Heart right ventricle (tissue), 16 donors: ENCODE measurements at regions not wholly inside any gene's neighbourhood (a gene's known extent, or its start where the extent isn't known, plus 50 kb on each side); places are given as distances from the start of the nearest gene placed in this dataset.

Experiments used
- ATAC-seq, 8 donors: fragments of 200-7000 bp; cut with Tn5 transposase; one replicate each; pipeline ENCODE4 v1.9.1; 2020; ENCODE audit warnings: mild to moderate bottlenecking in 8 of 8, moderate library complexity in 8 of 8, moderate number of reproducible peaks in 1 of 8
- DNase-seq, 2 donors: peaks; one replicate each; pipeline ENCODE4 v3.0.0-alpha.2; 2020
- H3K27ac ChIP-seq, 10 donors: fragments of 200-600 bp; sonication (generic) in 2 of 10; one replicate each; pipeline versions ENCODE4 v1.5.0 to v1.8.0; 2020 to 2022; ENCODE audit warnings: mild to moderate bottlenecking in 3 of 10
- H3K27me3 ChIP-seq, 7 donors: fragments of 200-600 bp; one replicate each; pipeline ENCODE4 v1.8.0; 2021 to 2022; ENCODE audit warnings: mild to moderate bottlenecking in 2 of 7
- H3K36me3 ChIP-seq, 9 donors: fragments of 200-600 bp; sonication (generic) in 1 of 9; one replicate each; pipeline versions ENCODE4 v1.5.0 to v1.8.0; 2020 to 2022; ENCODE audit warnings: mild to moderate bottlenecking in 2 of 9
- H3K4me1 ChIP-seq, 9 donors: fragments of 200-600 bp; sonication (generic) in 1 of 9; one replicate each; pipeline versions ENCODE4 v1.5.0 to v1.8.0; 2020 to 2022; ENCODE audit warnings: mild to moderate bottlenecking in 4 of 9
- H3K4me3 ChIP-seq, 10 donors: fragments of 200-600 bp; sonication (generic) in 2 of 10; one replicate each; pipeline versions ENCODE4 v1.5.0 to v1.8.0; 2020 to 2022; ENCODE audit warnings: mild to moderate bottlenecking in 7 of 10, moderate library complexity in 2 of 10
- H3K9me3 ChIP-seq, 11 donors: fragments of 200-600 bp in 10 of 11; sonication (generic) in 2 of 11; one replicate each; pipeline versions ENCODE4 v1.5.0 to v1.8.0; 2013 to 2022; ENCODE audit warnings: mild to moderate bottlenecking in 2 of 11, control low read depth in 1 of 11, moderate library complexity in 1 of 11
- WGBS, 2 donors: extraction: QIAGEN DNeasy Blood & Tissue Kit; methylation state at CpG; one replicate each; pipeline ENCODE4 v1.1.7; 2013; ENCODE audit warnings: inconsistent platforms in 1 of 2; 5-methylcytosine and 5-hydroxymethylcytosine counted together
- intact Hi-C, 10 donors: fragments of 100-400 bp; cut with DNase I; formaldehyde crosslinking; loops; one replicate each; pipeline versions ENCODE4 v1.11.1 to v1.14.2; 2022
- TF ChIP-seq, protein P1 (sequence below), 9 donors: fragments of 200-600 bp; sonication (generic) in 2 of 9; IDR thresholded peaks; one replicate each; pipeline versions ENCODE4 v1.5.0 to v1.8.0; 2021 to 2022; ENCODE audit warnings: antibody characterized with exemption in 9 of 9, mild to moderate bottlenecking in 5 of 9, moderate library complexity in 1 of 9
- donor health status: Arrhythmogenic right ventricular cardiomyopathy.
- donor health status: ischemic (EF 13 %, LVEDD 7.1; RV severe dilation, severe dysfunction).
- donor health status: healthy with polysubstance abuse.
- donor health status: DM: no; HTN: yes; CAD: no.
- donor health status: DM: no; HTN: no; CAD: no.
- donor health status: ischemic (EF 25% LVEDD 6.9; RV normal size, moderate dysfunction).
- donor health status: ischemic (EF 25% LVEDD 5.7; RV mildly dilated, moderate dysfunction).
- donor health status: healthy.
- donor health status: DM: yes; HTN: yes; CAD: no.
- donor health status: Ischemic cardiomyopathy.
- donor health status: ischemic (EF 35%, LVEDD 5.7; RV mildly dilated, moderate dysfunction).
- donor health status: nonischemic (EF 11% LVEDD 7.7; RV severe dilation, severe dysfunction).
- donor health status: DM: yes; HTN: yes; CAD: no.
- donor health status: PGD.
- donor health status: ischemic (EF 29% LVEDD 5.4; RV normal size, mild dysfunction).
- donor health status: nonischemic (EF 23%, LVEDD 6.1; RV moderate dilation, normal function).

GRCh38 chr14:97230051-97230450 is 432.9 kb downstream of the VRK1 start:
- peaks cover 0 to 17% (median 6%) of the 10 kb centered on the region in 7 donors for H3K27me3 ChIP-seq
- no peak for DNase-seq
- TF ChIP-seq, protein P1, sequence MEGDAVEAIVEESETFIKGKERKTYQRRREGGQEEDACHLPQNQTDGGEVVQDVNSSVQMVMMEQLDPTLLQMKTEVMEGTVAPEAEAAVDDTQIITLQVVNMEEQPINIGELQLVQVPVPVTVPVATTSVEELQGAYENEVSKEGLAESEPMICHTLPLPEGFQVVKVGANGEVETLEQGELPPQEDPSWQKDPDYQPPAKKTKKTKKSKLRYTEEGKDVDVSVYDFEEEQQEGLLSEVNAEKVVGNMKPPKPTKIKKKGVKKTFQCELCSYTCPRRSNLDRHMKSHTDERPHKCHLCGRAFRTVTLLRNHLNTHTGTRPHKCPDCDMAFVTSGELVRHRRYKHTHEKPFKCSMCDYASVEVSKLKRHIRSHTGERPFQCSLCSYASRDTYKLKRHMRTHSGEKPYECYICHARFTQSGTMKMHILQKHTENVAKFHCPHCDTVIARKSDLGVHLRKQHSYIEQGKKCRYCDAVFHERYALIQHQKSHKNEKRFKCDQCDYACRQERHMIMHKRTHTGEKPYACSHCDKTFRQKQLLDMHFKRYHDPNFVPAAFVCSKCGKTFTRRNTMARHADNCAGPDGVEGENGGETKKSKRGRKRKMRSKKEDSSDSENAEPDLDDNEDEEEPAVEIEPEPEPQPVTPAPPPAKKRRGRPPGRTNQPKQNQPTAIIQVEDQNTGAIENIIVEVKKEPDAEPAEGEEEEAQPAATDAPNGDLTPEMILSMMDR (IDR thresholded peaks at IDR 0.05), result no peak
- no peak overlapping the region for H3K27ac ChIP-seq
- no peaks in the 10 kb centered on the region for H3K36me3 ChIP-seq
- peaks cover 0 to 4% (median 0%) of the 10 kb centered on the region in 11 donors for H3K9me3 ChIP-seq
- H3K4me1 ChIP-seq, result no peaks in the 10 kb centered on the region
- intact Hi-C loops, result no loop called here
- ATAC-seq, result no peak
- H3K4me3 ChIP-seq, result no peak overlapping the region
- 90 to 92% methylated on average over 8 of the region's 8 CpGs for WGBS, 2 donors

DNA sequence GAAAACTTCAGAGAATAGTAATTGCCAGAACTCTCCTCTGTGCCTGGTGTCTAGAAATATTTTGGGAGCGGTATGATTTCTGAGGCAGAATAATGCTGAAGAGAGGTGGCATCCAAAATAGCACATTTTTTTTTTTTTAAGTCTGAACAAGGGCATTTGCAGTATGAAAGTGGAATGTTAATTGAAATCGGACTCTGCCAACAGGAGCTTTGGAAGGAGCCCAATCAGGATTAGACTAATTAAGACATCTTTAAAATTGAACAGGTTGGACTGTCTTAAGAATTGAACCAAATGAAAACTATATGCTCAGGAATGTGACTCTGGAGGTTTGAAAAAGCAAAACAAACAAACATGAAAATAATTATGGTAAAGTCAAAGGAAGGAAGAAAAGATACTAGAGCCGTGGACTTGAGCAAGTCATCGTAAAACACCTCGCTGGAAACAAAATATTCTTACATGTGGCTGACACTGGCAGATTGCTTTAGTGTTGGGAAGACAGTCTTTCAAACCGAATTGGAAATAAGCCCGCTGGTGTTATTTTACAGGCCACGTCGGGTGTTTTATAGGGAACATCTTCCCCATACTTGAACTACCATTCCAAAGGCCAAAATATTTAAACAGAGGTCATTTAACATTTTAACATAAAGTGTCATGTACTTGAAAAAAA is 436.3 kb downstream of the VRK1 start:
- TF ChIP-seq, protein P1 (IDR thresholded peaks at IDR 0.05), result no peak
- H3K4me3 ChIP-seq, result no peak overlapping the region
- WGBS, 2 donors, result 78 to 82% methylated on average over 9 of the region's 9 CpGs
- no peaks in the 10 kb centered on the region for H3K4me1 ChIP-seq
- intact Hi-C loops, result no loop called here
- H3K9me3 ChIP-seq, result peaks cover 0 to 4% (median 0%) of the 10 kb centered on the region in 11 donors
- ATAC-seq, result no peak
- no peaks in the 10 kb centered on the region for H3K36me3 ChIP-seq
- peaks cover 0 to 20% (median 3%) of the 10 kb centered on the region in 7 donors for H3K27me3 ChIP-seq
- DNase-seq, result no peak
- H3K27ac ChIP-seq, result no peak overlapping the region

DNA sequence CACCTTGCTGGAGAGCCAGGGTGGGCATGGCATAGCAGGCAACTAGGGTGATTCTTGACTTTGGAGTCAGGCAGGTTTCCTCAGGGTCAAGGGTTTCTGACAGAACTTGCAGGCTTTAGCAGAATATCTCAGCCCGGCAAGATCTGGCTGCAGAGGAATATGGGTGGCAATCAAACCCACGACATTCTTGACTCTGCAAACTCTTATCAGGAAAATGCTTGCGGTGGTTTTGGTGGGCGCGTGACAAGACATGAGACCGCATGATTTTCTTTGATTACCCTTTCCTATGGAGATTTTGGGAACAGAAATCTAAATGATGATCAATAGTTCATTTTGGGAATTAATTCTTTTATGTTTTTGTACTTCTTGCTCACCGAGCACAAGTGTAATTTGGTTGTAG is 449.5 kb downstream of the VRK1 start:
- TF ChIP-seq, protein P1 (IDR thresholded peaks at IDR 0.05), result no peak
- no peak overlapping the region for H3K4me3 ChIP-seq
- intact Hi-C loops, result no loop called here
- no peaks in the 10 kb centered on the region for H3K9me3 ChIP-seq
- ATAC-seq (no peak), DNase-seq (no peak)
- 87 to 89% methylated on average over 7 of the region's 7 CpGs for WGBS, 2 donors
- H3K36me3 ChIP-seq, result no peaks in the 10 kb centered on the region
- no peak overlapping the region for H3K27ac ChIP-seq
- peaks cover 0 to 6% (median 0%) of the 10 kb centered on the region in 7 donors for H3K27me3 ChIP-seq
- H3K4me1 ChIP-seq, result no peaks in the 10 kb centered on the region

DNA sequence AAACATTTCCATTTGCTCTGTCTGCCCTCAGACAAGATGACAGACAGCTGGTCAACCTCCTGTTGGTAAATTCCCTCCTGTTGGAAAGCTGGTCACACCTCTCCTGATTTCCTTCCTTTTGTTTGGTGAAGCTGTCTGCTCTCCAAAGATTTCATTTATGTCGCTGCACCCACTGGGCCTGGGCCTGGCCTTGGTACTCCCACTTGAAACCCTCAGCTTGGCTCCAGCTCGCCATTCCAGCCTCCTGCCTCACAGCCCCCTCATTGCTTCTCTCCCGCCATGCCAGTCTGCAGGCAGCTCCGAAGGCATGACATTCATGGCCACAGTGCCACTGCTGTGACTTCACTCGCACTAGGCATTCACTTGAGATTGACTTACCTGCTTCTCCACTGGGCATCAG is 451.8 kb downstream of the VRK1 start:
- DNase-seq (no peak), ATAC-seq (no peak)
- peaks cover 0 to 4% (median 0%) of the 10 kb centered on the region in 11 donors for H3K9me3 ChIP-seq
- H3K36me3 ChIP-seq, result no peaks in the 10 kb centered on the region
- H3K27ac ChIP-seq, result no peak overlapping the region
- H3K4me1 ChIP-seq, result no peaks in the 10 kb centered on the region
- WGBS, 2 donors, result 76 to 81% methylated on average over 5 of the region's 5 CpGs
- TF ChIP-seq, protein P1 (IDR thresholded peaks at IDR 0.05), result no peak
- peaks cover 0 to 6% (median 0%) of the 10 kb centered on the region in 7 donors for H3K27me3 ChIP-seq
- intact Hi-C loops, result no loop called here
- H3K4me3 ChIP-seq, result no peak overlapping the region
